Pancreas (tissue), 10 donors: ENCODE measurements at regions not wholly inside any gene's neighbourhood (a gene's known extent, or its start where the extent isn't known, plus 50 kb on each side); places are given as distances from the start of the nearest gene placed in this dataset.

Experiments
- ATAC-seq, 4 donors: fragments of 200-7000 bp; cut with Tn5 transposase; one replicate each; pipeline versions ENCODE4 v1.8.0 to v1.9.1; 2020; ENCODE audit warnings: mild to moderate bottlenecking in 4 of 4, moderate library complexity in 4 of 4
- DNase-seq, 6 donors: peaks; one replicate each; pipeline ENCODE4 v3.0.0-alpha.2; 2020
- FAIRE-seq: peaks from 2 replicates; lab custom pipeline; 2012; peaks lifted over from hg19 to GRCh38; lab: Jason Lieb, UNC
- H3K27ac ChIP-seq, 4 donors: fragments of 200-600 bp; sonication (generic); 1 replicate in 3 of 4; 2 replicates in 1 of 4; pipeline versions ENCODE4 v1.5.0 to v1.8.0; 2020
- H3K27me3 ChIP-seq, 4 donors: fragments of 200-600 bp; one replicate each; pipeline ENCODE4 v1.8.0; 2021
- H3K36me3 ChIP-seq, 3 donors: fragments of 200-600 bp; sonication (generic) in 1 of 3; one replicate each; pipeline versions ENCODE4 v1.5.0 to v1.8.0; 2020 to 2021
- H3K4me1 ChIP-seq, 3 donors: fragments of 200-600 bp; one replicate each; pipeline ENCODE4 v1.8.0; 2021
- H3K4me3 ChIP-seq, 4 donors: fragments of 200-600 bp; sonication (generic) in 2 of 4; one replicate each; pipeline versions ENCODE4 v1.5.0 to v1.8.0; 2020 to 2021
- H3K9me3 ChIP-seq, 4 donors: fragments of 200-600 bp; one replicate each; pipeline ENCODE4 v1.8.0; 2021
- WGBS, 2 donors: extraction: QIAGEN DNeasy Blood & Tissue Kit; methylation state at CpG; one replicate each; pipeline ENCODE4 v1.1.7; 2013; 5-methylcytosine and 5-hydroxymethylcytosine counted together
- intact Hi-C, 3 donors: fragments of 100-400 bp; cut with DNase I; formaldehyde crosslinking; loops; one replicate each; pipeline versions ENCODE4 v1.11.1 to v1.14.2; 2022
- TF ChIP-seq, protein P1 (sequence below), 4 donors: fragments of 200-600 bp; sonication (generic) in 3 of 4; IDR thresholded peaks; one replicate each; pipeline versions ENCODE4 v1.5.0 to v1.8.0; 2021; ENCODE audit warnings: antibody characterized with exemption in 4 of 4
- donor health status: healthy with polysubstance abuse.
- donor health status: DM: no; HTN: no; CAD: no; lungs with moderate emphysema.
- donor health status: DM: no; HTN: no; CAD: no.
- donor health status: control.
- donor health status: control.
- donor health status: Bipolar disorder and iron deficiency.
- donor health status: DM: yes; HTN: yes; CAD: no.
- donor health status: DM: no; HTN: no; CAD: no.
- donor health status: DM: no; HTN: no; CAD: no.
- donor health status: DM: yes; HTN: yes; CAD: no.

DNA sequence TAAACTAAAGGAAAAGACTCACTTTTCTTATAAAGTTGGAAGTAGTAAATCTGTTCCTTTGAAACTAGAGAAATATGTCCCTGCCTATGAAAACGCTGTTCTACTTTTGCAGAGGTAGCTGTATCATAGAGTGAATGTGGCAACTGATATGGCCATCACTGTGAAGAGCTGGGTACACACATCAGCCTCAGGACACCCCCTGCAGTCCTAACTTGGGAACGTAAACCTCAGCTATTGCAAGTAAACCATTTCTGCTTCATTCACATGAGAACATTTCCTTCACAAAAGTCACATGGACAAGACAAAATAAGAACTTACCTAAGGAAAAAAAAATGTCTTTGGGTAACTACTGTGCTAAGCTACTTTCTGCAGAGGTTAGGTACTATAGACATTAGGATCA lies 233.3 kb upstream of the PPFIA2 start:
- Histone ChIP-seq H3K4me3 (no peak overlapping the region), H3K27me3 (no peaks in the 10 kb centered on the region), H3K4me1 (no peaks in the 10 kb centered on the region), H3K36me3 (no peaks in the 10 kb centered on the region), H3K27ac (no peak overlapping the region), H3K9me3 (no peaks in the 10 kb centered on the region)
- TF ChIP-seq, protein P1, sequence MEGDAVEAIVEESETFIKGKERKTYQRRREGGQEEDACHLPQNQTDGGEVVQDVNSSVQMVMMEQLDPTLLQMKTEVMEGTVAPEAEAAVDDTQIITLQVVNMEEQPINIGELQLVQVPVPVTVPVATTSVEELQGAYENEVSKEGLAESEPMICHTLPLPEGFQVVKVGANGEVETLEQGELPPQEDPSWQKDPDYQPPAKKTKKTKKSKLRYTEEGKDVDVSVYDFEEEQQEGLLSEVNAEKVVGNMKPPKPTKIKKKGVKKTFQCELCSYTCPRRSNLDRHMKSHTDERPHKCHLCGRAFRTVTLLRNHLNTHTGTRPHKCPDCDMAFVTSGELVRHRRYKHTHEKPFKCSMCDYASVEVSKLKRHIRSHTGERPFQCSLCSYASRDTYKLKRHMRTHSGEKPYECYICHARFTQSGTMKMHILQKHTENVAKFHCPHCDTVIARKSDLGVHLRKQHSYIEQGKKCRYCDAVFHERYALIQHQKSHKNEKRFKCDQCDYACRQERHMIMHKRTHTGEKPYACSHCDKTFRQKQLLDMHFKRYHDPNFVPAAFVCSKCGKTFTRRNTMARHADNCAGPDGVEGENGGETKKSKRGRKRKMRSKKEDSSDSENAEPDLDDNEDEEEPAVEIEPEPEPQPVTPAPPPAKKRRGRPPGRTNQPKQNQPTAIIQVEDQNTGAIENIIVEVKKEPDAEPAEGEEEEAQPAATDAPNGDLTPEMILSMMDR (IDR thresholded peaks at IDR 0.05), result no peak
- no peak for FAIRE-seq
- DNase-seq, result no peak
- ATAC-seq, result peak in 1 of 4 donors; percentile 57
- intact Hi-C loops, result no loop called here
- WGBS, 2 donors, result 23 to 36% methylated on average over 2 of the region's 2 CpGs

DNA sequence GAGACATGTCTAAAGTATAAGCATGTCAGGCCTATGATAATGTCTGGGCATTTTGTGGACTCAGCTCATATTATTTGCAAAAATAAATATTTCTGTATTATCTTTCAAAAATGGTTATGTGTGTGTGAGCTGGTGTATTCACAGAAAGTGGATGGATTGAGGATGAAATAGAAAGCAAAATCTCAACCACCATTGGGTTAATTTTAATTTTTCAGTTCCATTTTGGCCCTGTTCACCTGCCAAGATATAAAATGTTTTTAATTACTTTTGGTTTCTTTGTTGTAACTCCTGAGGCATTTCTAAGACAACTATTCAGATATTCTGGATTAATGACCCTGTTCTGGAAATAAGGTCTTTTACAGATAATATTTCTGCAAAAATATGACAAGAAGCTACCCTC lies 232.7 kb upstream of the PPFIA2 start:
- Histone ChIP-seq H3K36me3 (no peaks in the 10 kb centered on the region), H3K27ac (no peak overlapping the region), H3K4me3 (no peak overlapping the region), H3K4me1 (no peaks in the 10 kb centered on the region), H3K27me3 (no peaks in the 10 kb centered on the region), H3K9me3 (no peaks in the 10 kb centered on the region)
- intact Hi-C loops, result no loop called here
- TF ChIP-seq, protein P1 (IDR thresholded peaks at IDR 0.05), result no peak
- DNase-seq (no peak), ATAC-seq (no peak), FAIRE-seq (no peak)

DNA sequence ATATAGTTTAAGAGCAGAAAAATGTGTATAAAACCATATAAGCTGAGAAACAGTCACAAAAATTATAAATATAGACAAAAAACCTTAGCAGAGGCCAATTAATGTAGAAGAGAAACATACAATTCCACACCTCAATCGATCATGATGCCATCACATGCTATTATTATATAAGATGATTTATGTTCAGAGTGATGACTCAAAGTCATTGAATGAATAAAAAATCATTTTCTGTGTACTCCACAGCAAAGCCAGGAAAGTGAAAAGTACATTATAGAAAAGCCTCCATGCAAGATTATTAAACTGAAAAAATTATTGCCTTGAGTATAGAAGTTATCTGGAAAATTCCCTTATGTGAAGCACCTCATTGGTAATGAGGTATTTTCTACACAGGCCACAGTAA lies 229.2 kb upstream of the PPFIA2 start:
- DNase-seq, result no peak
- TF ChIP-seq, protein P1 (IDR thresholded peaks at IDR 0.05), result no peak
- H3K27me3 ChIP-seq, result no peaks in the 10 kb centered on the region
- no peak for ATAC-seq
- H3K27ac ChIP-seq, result no peak overlapping the region
- no peaks in the 10 kb centered on the region for H3K4me1 ChIP-seq
- H3K4me3 ChIP-seq, result no peak overlapping the region
- 77 to 85% methylated on average over 1 of the region's 1 CpG for WGBS, 2 donors
- no peaks in the 10 kb centered on the region for H3K9me3 ChIP-seq
- intact Hi-C loops, result no loop called here
- no peaks in the 10 kb centered on the region for H3K36me3 ChIP-seq
- FAIRE-seq, result no peak

DNA sequence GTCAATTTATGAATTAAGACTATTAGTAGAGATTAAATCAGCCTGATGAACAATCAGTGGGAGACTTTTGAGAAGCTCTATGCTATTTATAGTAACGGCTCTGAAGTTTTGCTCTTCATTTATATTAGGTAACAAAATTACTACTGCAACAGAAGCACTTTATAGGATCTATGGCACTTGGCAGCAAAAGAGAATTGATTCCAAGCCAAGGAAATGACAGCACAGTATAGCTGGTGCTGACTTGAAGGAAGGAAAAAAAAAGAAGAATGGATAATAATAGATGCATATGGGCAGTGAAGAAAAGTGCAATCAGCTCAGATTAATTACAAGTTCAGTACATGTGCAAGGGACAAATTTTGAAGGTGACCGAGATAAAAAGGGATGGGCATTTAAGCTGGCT lies 228.2 kb upstream of the PPFIA2 start:
- Histone ChIP-seq H3K4me3 (no peak overlapping the region), H3K36me3 (no peaks in the 10 kb centered on the region), H3K4me1 (no peaks in the 10 kb centered on the region), H3K9me3 (no peaks in the 10 kb centered on the region), H3K27me3 (no peaks in the 10 kb centered on the region), H3K27ac (no peak overlapping the region)
- 52 to 63% methylated on average over 2 of the region's 2 CpGs for WGBS, 2 donors
- no peak for FAIRE-seq
- DNase-seq, result no peak
- TF ChIP-seq, protein P1 (IDR thresholded peaks at IDR 0.05), result no peak
- ATAC-seq, result no peak
- intact Hi-C loops, result no loop called here

DNA sequence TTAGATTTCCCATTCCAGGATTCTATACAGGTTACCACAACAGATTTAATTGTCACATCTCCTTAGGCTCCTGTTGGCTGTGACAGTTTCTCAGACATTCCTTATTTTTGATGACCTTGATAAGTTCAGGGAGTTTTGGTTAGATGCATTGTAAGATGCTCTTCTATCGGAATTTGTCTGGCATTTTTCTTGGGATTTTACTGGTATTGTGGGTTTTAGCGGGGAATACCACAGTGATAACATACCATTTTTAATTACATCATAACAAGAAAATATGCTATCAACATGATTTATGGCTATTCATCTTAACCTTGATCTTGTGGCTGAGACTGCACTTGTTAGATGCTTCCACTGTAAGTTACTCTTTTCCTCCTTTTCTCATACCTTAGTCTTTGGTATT lies 217.5 kb upstream of the PPFIA2 start:
- DNase-seq (no peak), ATAC-seq (no peak), FAIRE-seq (no peak)
- Histone ChIP-seq H3K27ac (no peak overlapping the region), H3K4me1 (no peaks in the 10 kb centered on the region), H3K36me3 (no peaks in the 10 kb centered on the region), H3K9me3 (no peaks in the 10 kb centered on the region), H3K27me3 (no peaks in the 10 kb centered on the region), H3K4me3 (no peak overlapping the region)
- intact Hi-C loops, result no loop called here
- TF ChIP-seq, protein P1 (IDR thresholded peaks at IDR 0.05), result no peak
- WGBS, 2 donors, result 79 to 93% methylated on average over 2 of the region's 2 CpGs
